ENCODE measurements at regions not wholly inside any gene's neighbourhood (a gene's known extent, or its start where the extent isn't known, plus 50 kb on each side); places are given as distances from the start of the nearest gene placed in this dataset.

GRCh38 chr3:115287198-115287597 is 140.1 kb upstream of the ZBTB20 start:
- TF ChIP-seq EZH2 (IDR thresholded peaks at IDR 0.05; ENCODE audit: borderline replicate concordance, low read depth, low read length, poor library complexity, severe bottlenecking) (no peak), CTCF (conservative IDR thresholded peaks at IDR 0.05; ENCODE audit: low read depth, low read length) (no peak)

Measured in A673 (cell line).